NCI-H146 treated with DMSO at 0.1 percent for 48 hours (cell line): ENCODE measurements at regions not wholly inside any gene's neighbourhood (a gene's known extent, or its start where the extent isn't known, plus 50 kb on each side); places are given as distances from the start of the nearest gene placed in this dataset.
A peak's percentile ranks its signal among the peaks of the same experiment; 100 is the strongest.

Source experiments
- DNase-seq: peaks from one replicate; lab custom pipeline; 2025; ENCODE audit not compliant: unreplicated experiment; lab: John Stamatoyannopoulos, UW

DNA sequence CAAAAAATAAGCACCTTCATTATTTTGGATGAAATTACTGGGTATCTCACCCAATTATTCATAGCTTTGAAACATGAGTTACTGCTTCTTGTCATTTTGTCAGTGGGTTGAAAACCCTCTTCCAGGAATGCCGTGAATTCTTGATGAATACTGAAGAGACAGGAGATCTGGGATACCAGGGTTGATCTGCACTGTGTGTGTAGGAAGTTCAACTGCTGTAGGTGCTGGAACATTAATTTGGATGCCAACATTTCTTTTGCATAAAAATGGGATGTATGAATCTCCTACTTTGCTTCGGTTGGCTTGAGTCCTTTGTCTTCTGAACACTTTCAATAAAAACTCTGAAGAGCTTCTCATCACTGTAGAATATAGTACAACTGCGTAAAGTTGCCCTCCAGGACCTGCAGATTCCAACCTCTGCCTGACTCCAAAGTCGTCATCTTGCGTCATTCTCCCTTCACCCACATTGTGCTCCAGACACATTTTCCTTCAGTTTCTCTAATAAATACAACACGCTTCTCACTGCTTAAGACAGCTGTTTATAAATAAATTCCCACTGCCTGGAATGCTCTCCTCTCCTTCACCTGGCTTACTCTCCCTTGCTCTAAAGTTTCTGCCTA, 312.7 kb upstream of the TGFBR2 start:
- no peak for DNase-seq

DNA sequence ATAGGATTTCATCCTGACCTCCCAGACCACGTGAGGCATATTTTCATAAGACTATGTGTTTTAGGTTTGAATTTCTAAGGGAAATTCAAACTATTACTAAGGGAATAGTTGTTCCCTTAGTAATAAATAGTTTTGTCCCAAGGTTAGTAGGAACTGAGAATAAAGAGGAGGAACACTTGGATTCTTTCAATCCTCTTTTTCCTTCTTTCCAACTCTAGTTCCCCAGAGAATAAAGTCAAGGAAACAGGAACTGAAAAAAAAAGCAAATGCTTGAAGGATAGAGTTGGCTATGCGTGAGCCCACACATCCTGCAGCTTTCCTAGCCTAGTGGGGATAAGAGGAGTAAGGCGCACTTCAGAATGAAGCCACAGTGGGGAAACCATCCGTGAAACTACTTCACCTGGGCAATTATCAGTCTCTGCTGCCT, 312.1 kb upstream of the TGFBR2 start:
- DNase-seq: no peak

DNA sequence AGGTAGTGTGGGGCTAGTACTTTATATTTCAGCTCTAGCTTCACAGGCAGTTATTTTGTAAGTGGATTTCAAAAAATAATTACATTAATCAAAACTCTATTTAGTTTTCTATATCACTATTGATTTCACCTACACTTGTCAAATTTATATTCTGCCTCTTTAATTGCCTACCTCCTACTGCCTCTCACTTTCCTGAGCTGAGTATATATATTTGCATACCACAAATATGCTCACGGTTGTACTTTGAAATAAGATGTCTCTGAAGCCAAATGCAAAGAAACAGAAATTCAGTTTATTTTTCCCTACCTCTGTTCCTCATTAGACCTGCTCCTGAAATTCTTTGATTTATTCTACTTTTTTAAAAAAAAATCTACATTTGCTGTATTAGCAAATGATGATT, 309.3 kb upstream of the TGFBR2 start:
- no peak for DNase-seq

DNA sequence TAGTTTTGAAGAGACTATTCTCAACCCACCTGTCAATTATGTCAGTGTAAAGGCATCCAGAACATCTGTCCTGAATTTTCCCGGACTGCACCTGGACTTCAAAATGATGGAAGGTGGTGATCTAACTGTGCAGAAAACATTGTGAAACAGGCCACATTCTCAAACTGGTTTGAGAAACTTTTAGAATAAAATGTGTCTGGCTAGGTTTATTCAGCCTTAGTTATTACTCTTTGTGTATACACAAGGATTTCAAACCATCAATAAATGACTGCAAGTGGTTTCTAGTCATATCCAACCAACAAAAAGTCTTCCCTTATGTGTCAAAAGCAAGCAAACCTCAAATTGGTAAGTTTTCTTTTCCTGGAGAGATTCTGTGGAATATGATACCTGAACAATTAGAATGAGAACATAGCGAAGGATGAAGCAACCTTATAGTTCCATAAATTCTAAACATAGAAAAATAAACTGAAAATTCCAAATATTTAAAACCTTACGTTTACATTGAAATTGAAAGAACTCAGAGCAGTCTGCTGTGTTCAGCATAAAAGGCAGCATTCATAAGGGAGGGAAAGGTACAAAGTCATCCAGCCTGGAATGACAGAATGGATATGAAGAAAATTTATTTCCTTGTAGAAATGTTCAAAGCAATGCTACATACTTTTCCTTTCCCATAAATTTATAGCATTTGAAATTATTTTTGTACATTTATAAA, 306.6 kb upstream of the TGFBR2 start:
- no peak for DNase-seq

DNA sequence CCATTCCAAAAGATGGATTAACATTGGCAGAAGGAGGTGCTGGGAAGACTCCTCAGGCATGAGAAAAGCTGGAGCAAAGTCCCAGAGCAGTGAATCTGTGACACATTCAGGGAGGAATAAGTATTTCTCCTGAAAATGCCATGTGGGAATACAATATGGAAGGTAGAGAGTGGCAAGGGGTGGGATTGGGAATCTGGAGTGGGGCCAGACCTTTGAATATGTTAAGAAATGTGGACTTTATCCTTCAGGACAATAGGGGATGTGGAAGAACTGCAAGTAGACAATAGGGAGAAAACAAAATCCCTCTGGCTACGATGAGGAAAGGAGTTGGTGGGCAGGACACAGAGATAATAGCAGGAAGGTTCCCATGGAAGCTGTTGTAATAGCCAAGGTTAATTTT, 305.6 kb upstream of the TGFBR2 start:
- no peak for DNase-seq

DNA sequence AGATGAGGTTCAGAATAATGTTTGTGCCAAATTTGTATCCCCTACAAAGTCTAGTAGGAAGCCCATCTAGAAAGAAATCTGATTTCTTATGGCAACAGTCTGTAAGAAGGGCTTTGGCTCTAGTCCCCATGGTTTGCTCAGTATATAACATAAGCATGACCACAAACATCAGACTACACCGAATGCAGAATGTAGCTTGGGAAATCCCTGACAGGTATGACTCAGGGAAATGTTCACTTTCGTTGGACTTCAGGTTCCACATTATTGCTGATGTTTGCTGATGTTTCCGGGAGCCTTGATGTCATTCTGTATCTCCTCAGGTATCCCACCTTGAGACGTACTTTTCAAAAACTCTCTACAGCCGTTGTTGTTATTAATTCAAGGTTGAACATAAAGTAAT, 304.4 kb upstream of the TGFBR2 start:
- DNase-seq: no peak

DNA sequence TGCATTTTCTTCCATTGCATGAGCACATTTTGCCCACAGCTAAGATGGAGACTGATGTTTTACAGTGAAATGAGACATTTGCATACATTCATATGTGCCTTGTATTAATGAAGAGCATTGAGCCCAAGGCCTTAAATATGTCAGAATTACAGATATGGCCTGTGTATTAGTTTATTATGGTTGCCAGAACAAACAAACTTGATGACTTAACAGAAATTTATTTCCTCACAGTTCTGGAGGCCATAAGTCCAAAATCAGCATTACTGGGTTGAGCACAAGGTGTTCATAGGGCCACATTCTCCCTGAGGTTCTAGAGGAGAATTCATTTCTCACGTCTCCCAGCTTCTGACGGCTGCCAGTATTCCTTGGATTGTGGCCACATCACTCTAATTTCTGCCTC, 302.6 kb upstream of the TGFBR2 start:
- DNase-seq: no peak

DNA sequence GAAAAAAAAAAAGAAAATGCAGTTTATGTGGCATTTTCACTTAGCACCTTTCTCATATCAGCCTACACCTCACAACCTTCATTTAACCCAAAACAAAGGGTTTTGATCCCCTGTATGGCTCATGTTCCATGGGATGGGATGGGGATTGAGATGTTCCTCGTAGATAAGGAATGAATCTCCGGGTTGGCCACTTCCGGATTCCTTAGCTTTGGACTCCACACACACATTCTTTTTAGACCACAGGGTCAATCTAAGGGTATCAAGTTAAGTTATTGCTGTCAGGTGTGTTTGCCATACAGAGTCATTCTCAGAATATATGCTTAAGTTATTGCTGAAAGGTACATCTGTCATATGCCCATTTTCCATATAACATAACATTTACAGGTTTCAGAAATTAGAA, 301.4 kb upstream of the TGFBR2 start:
- no peak for DNase-seq

DNA sequence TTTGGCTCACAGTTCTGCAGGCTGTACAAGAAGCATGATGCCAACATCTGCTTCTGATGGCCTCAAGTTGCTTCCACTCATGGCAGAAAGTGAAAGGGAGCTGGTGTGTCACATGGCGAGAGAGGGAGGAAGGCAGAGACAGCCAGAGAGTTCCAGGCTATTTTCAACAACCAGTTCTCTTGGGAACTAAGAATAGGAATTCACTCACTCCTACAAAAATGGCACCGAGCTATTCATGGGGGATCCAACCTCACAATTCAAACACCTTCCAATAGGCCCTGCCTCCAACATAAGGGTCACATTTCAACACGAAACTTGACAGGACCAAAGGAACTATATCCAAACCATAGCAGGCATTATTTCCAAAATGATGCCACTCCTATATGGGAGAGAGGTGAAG, 299.5 kb upstream of the TGFBR2 start:
- no peak for DNase-seq

DNA sequence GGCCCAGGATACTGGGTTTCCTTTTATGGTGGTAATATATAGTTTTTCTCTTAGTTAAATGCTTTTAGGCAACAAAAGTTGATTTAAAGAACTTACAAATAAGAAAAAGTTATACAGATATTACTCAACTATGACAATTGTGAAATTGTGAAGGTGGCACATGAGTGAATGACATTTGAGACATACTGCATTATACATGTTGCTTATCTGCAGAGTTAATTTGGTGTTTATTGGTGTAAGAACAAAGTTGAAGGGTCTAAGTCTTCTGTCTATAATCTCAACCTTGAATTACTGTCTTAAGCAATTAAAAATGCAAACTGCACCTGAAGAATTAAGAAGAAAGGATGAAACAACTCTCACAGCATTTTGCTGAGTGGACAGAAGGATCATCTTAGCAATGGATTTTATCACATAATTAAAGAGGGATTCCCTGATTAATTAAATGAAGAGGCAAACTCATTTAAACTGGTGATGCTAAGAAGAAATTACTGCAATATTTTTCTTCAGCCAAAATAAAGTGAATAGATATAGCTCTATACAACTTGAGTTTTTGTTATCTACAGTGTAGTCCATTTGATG, 298.9 kb upstream of the TGFBR2 start:
- DNase-seq: no peak

DNA sequence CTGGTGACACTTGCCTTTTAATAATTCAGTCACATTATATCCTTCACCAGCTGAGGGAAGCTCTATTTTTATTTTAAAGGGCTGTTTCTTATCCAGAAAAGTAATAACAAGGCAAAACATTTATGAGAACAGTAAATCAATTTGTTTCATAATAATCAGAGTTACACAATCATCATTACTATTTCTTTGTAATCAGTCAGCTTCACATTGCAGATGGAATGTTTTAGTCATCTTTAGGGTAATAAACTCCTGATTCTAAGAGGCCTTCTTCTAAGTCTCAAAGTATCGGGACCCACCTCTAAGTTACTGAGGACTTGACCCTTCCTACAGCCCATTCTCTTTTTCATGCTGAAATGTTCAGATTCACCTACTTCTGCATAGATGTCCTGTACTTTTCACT, 298.3 kb upstream of the TGFBR2 start:
- no peak for DNase-seq

DNA sequence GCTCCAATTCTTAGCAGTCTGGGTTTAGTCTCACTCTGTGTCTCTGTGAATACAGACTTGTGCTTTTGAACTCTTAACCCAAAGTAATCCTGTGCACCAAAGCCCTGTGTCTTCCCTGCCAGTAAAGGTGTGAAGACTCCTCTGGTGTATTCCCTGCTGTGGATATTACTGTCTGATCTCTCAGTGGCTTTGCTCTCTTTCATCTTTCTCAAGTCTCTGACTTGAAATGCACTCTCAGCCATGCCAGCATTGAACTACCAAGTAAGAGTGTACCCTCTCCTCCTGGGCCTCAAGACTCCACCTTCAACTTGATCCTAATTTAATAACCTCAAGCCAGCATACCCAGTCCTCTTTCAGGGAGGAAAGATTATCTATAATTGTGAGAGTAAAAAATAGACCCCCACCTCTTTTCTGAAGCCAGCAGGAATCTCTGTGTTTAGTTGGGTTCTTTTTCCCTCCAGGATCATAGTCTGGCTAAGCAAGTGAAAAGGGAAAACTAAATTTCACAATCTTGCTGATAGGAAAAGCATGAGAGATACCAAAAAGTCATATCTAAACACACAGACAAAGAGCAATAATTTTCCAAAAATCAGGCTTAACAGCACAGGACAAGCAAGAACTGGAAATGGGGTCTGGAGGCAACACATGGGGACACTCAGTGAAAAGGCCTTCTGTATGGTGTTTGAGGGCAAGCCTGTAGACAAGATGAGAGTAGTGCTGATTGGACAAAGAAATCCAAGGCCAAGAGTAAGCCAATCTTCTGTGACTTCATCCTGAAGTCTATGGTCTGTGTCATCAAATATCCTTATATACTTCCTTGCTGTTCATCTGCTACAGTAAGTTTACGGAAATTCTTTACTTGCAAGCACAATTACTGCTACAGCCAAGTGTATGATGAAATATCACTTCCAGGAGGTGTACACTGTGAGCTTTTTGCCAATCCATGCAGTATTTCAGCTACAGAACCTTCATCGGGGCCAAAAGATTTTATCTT, 296.1 kb upstream of the TGFBR2 start:
- DNase-seq: no peak

DNA sequence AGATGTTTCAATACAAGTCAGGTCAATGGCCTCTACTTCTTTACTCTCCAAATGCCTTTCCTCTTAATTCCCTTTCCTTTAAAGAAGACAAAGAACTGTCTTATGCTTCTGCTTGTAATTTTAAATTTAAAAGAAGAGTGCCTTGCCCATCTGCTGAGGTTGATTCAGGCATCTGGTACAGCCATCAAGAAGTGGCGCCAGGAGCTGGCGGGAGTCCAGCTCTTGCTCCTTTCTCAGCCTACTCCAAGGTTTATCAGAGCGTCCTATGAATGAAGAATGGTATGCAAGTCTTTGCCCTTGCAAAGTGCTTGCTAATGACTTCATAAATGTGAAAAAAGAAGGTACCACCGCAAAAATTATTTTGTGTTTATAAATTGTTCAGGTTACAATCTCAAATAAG, 294.6 kb upstream of the TGFBR2 start:
- no peak for DNase-seq

DNA sequence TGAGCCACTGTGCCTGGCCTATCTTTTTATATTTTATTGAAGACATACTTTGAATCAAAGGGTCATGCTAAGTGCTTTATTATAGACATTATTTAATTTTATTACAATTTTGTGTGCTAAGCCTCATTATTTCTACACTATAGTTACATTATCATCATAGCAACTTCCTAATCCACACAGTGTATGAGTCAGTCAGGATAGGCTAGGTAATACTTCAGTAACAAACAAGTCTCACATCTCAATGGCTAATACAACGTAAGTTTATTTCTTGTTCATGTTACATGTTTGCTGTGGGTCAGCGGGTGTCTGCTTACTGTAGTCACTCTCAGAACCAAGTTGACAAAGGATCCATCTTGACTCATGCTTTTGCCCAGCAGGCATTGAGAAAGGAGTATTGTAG, 292.6 kb upstream of the TGFBR2 start:
- no peak for DNase-seq

DNA sequence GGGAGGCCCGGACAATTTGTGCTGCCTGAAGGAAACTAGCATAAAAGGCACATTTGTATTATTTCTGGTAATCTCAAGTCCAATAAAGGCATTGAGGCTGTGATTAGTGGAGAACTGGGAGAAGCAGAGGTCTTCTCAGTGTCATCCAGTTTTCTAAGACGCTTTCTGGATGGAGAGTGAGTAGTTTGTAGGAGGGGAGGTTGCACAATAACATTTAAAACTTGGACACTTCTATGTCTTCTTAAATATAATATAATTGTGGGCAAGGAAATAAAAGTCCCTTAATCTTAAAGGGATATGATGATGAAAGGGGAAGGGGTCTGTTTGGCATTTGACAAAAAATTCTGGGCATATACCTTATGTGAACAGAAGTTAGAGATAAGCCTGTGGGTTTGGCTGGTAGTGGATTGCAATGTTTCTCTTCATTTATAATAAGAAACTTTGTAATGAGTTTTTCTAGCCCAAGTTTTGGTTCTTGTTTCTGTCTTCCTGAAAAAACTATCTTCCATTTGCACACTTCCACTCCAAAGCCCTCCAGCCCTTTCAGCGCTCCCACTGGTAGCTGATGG, 291.6 kb upstream of the TGFBR2 start:
- no peak for DNase-seq

DNA sequence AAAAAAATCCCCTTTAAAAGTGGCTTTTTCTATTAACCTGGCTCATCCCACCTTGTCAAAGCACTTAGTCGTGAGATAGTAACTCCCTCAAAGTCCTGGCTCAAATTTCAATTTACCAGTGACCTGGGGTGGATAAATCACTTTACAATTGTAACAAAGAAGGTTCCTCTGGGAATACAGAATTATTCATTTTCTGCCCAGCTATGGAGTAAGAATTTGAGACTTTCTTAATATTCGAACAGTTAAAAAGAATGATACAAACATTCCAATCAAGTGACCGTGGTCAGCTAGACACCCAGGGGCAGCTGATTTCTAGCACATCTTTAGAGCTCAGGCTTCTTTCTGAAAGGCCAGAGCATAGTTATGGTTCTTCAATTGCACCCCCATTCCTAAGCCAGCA, 291.0 kb upstream of the TGFBR2 start:
- no peak for DNase-seq

DNA sequence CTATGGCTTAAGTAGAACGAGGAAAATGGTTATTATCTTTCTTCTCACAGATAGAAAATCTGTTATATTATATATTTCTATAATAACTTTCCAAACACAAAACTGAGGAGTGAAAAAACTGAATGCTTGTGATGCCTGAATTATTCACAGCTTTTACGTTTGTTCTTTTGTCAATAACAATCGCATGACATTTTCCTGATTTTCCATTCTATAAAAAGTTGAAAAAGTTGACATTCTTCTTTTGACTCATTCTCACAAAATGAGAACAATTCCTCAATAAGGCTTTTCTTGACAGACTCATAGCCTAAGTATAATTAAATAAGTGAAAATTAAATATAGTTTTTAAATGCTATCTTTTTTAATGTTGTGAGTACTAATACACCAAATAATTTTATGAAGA, 288.8 kb upstream of the TGFBR2 start:
- DNase-seq: no peak

DNA sequence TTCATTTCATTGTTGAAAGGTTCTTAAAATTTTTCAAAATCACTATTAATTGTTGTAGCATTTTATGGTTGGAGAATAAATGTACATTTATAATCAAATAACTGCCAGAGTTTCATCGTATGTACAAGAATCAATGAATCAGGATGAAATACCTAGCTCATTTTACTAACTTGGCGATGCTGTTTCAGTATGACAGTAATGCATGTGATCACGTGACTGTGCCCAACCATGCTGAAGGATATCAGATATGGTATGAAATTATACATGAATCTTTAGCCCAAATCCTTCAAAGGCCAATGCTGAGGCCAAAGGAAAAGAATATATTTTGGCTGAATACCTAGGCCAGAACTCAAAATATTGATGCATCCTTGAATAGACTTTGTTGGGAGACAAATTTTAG, 288.3 kb upstream of the TGFBR2 start:
- DNase-seq: no peak

DNA sequence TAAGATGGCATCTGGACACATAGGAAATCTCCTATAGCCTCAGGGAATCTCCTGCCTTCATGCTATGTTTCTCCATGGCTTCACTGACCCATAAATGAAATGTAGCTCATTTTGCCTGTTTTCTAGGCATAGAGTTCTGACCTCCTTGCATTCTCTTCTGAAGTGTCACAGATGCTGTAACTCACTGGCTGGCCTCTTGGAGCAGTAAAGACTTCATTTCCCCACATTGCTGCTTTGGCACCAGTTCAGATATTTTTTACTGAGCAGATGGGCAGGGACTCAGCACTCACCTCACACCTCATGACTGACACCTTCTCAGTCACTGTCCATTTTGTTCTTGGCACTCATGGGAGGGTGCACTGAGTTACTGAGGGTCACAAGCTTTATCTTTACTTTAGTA, 286.7 kb upstream of the TGFBR2 start:
- peak; percentile 20 for DNase-seq

DNA sequence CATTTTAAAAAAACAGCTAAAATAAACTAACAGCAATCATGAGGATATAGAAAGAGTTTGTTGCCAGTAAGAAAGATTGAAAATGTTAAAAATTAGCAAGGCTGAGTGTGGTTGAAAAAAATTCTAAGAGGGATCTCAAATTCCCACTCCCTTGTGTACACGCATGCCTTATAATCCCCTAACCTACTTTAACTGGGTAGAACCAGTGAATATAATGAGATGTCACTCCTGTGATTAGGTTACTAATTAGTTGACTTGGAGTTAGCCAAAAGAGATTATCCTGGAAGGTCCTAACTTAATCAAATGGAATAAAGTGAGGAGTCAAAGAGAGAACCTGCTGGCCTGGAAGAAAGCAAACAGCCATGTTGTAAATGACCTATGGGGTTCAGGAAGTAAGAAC, 286.0 kb upstream of the TGFBR2 start:
- DNase-seq: no peak

DNA sequence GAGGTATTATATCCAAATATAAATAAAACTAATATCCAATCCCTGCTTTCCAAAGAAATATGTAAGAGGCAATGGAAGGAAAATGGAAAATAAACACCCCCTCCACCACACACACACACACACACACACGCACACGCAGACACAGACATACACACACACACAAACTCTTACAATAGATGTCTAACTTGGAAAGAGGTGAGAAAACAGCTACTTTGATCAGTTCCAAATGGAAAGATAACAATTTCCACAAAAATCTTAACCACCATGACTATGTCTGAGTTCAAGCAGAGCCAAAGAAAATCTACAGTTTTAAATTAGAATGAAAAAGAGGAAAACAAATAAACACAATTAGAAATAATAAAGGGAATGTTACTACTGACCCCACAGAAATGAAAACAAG, 285.3 kb upstream of the TGFBR2 start:
- DNase-seq: no peak
